HG03432 (cell line): ENCODE measurements at regions not wholly inside any gene's neighbourhood (a gene's known extent, or its start where the extent isn't known, plus 50 kb on each side); places are given as distances from the start of the nearest gene placed in this dataset.
"Not testable (repeated sequence)": the region's sequence is repeated elsewhere in the genome, so short reads cannot be mapped to it uniquely, and the experiment has no call there.

Experiments
- ATAC-seq: cut with Tn5 transposase; IDR thresholded peaks from one replicate; pipeline ENCODE4 v1.9.1; 2021; ENCODE audit warnings: mild to moderate bottlenecking, moderate library complexity; ENCODE audit not compliant: unreplicated experiment

GRCh38 chr5:72693546-72694205, 122.8 kb upstream of the TNPO1 start:
- ATAC-seq, result no peak

- no peak for ATAC-seq
These were observed 123.6 kb upstream of the TNPO1 start for GRCh38 chr5:72692651-72693442.

- no peak for ATAC-seq
These were observed 124.2 kb upstream of the TNPO1 start for GRCh38 chr5:72692231-72692637.

- no peak for ATAC-seq
These were observed 124.7 kb upstream of the TNPO1 start for GRCh38 chr5:72691751-72692150.

- no peak for ATAC-seq
These were observed 127.5 kb upstream of the TNPO1 start for GRCh38 chr5:72688916-72689315.

GRCh38 chr5:72687288-72687687, 129.2 kb upstream of the TNPO1 start:
- ATAC-seq, result no peak

- ATAC-seq, result no peak
These were observed 133.9 kb upstream of the TNPO1 start for GRCh38 chr5:72682561-72682960.

GRCh38 chr5:72681781-72682180, 134.7 kb upstream of the TNPO1 start:
- no peak for ATAC-seq

GRCh38 chr5:72677447-72677846, 139.0 kb upstream of the TNPO1 start:
- no peak for ATAC-seq

- ATAC-seq, result not testable (repeated sequence)
These were observed 139.6 kb upstream of the TNPO1 start for GRCh38 chr5:72676831-72677230.

GRCh38 chr5:72673623-72674022, 142.8 kb upstream of the TNPO1 start:
- ATAC-seq, result no peak

- ATAC-seq, result no peak
These were observed 143.3 kb upstream of the TNPO1 start for GRCh38 chr5:72673180-72673579.

- ATAC-seq, result no peak
These were observed 148.8 kb upstream of the TNPO1 start for GRCh38 chr5:72667708-72668107.

- ATAC-seq, result no peak
These were observed 153.5 kb upstream of the TNPO1 start for GRCh38 chr5:72662936-72663335.

- ATAC-seq, result no peak
These were observed 154.2 kb upstream of the TNPO1 start for GRCh38 chr5:72662305-72662704.

GRCh38 chr5:72661405-72661804, 154.2 kb upstream of the ZNF366 start:
- no peak for ATAC-seq

- no peak for ATAC-seq
These were observed 152.5 kb upstream of the ZNF366 start for GRCh38 chr5:72659726-72660125.

GRCh38 chr5:72658761-72659540, 151.7 kb upstream of the ZNF366 start:
- no peak for ATAC-seq

- no peak for ATAC-seq
These were observed 151.0 kb upstream of the ZNF366 start for GRCh38 chr5:72658161-72658560.

GRCh38 chr5:72656756-72657513, 149.7 kb upstream of the ZNF366 start:
- ATAC-seq, result no peak

- no peak for ATAC-seq
These were observed 149.1 kb upstream of the ZNF366 start for GRCh38 chr5:72656331-72656730.
